AG04449 (cell line): ENCODE measurements at regions not wholly inside any gene's neighbourhood (a gene's known extent, or its start where the extent isn't known, plus 50 kb on each side); places are given as distances from the start of the nearest gene placed in this dataset.

ENCODE experiments used
- CTCF ChIA-PET: fragments of 350-600 bp; formaldehyde crosslinking; extraction: SDS; loops from one replicate; lab custom pipeline; 2021; ENCODE audit warnings: antibody characterized with exemption; lab: Yijun Ruan, JAX
- POLR2A ChIA-PET: fragments of 400-600, 350-600 bp; formaldehyde crosslinking; extraction: SDS; loops from one replicate; lab custom pipeline; 2020; ENCODE audit warnings: antibody characterized with exemption, inconsistent platforms; lab: Yijun Ruan, JAX
- DNase-seq: peaks from one replicate; pipeline ENCODE4 v3.0.0-alpha.2; 2010; ENCODE audit warnings: low read depth, low spot score
- H3K4me3 ChIP-seq: 2 replicates; pipeline ENCODE4 v1.5.1; 2011; ENCODE audit warnings: low read depth, mild to moderate bottlenecking, control low read depth, low read length
- TF ChIP-seq, protein P1 (sequence below): IDR thresholded peaks from one replicate; pipeline ENCODE4 v1.5.1; 2011; ENCODE audit warnings: mild to moderate bottlenecking, moderate library complexity, low read length, control low read depth, inconsistent platforms; ENCODE audit not compliant: insufficient read depth; ENCODE audit errors: missing control alignments

DNA sequence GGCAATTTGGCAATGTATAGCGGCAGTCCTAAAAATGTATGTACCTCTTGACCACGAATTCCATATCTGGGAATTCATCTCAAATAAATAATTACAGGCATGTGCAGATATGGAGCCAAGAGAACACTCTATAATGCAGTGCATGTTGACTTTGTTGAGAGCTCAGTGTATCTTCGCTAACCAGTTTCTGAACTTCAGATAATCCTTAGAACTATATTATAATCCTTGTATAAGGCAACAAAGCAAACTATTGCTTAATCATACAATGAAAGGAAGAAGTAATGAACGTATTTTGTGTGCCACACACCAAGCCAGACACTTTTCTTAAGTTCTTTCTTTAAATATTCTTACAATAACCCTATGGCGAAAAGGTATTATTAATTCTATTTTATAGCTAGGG is 168.5 kb downstream of the SMIM20 start:
- H3K4me3 ChIP-seq: no peak overlapping the region
- CTCF ChIA-PET: interaction anchor here (0.7 to 4.9 kb wide), 57 partner anchors 8 to 378 kb away, joined by 3 to 35 read pairs (median 4); no protein-coding TSS in a partner anchor
- no peak for DNase-seq
- TF ChIP-seq, protein P1, sequence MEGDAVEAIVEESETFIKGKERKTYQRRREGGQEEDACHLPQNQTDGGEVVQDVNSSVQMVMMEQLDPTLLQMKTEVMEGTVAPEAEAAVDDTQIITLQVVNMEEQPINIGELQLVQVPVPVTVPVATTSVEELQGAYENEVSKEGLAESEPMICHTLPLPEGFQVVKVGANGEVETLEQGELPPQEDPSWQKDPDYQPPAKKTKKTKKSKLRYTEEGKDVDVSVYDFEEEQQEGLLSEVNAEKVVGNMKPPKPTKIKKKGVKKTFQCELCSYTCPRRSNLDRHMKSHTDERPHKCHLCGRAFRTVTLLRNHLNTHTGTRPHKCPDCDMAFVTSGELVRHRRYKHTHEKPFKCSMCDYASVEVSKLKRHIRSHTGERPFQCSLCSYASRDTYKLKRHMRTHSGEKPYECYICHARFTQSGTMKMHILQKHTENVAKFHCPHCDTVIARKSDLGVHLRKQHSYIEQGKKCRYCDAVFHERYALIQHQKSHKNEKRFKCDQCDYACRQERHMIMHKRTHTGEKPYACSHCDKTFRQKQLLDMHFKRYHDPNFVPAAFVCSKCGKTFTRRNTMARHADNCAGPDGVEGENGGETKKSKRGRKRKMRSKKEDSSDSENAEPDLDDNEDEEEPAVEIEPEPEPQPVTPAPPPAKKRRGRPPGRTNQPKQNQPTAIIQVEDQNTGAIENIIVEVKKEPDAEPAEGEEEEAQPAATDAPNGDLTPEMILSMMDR: no peak
- POLR2A ChIA-PET: no interaction called here

- no peak overlapping the region for H3K4me3 ChIP-seq
- POLR2A ChIA-PET: interaction anchor here (1.0 to 1.5 kb wide), 4 partner anchors 10 to 243 kb away, joined by 3 to 7 read pairs (median 4); no protein-coding TSS in a partner anchor
- CTCF ChIA-PET: interaction anchor here (0.8 to 4.9 kb wide), 17 partner anchors 8 to 246 kb away, joined by 3 to 35 read pairs (median 16); no protein-coding TSS in a partner anchor
- TF ChIP-seq, protein P1: no peak
- DNase-seq: peak; percentile 63
Observed at GRCh38 chr4:26083987-26084386, 170.0 kb downstream of the SMIM20 start.

DNA sequence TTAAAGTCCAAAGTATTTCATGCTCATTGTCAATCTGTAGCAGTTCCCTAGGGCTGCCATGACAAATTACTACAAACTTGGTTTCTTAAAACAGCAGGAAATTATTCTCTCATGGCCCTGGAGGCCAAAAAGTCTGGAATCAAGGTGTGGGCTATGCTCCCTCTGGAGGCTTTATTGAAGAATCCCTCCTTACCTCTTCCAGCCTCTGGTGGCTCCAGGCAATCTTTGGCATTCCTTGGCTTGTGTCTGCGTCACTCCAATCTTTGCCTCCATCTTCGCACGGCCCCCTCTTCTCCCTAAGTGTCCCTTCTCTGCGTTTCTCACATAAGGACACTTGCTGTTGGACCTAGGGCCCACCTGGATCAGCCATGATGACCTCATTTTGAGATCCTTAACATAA is 170.4 kb downstream of the SMIM20 start:
- ChIA-PET POLR2A (interaction anchor here (1.0 to 1.5 kb wide), 4 partner anchors 10 to 242 kb away, joined by 3 to 7 read pairs (median 4); no protein-coding TSS in a partner anchor), CTCF (interaction anchor here (0.8 to 4.9 kb wide), 14 partner anchors 7 to 245 kb away, joined by 3 to 35 read pairs (median 10); no protein-coding TSS in a partner anchor)
- H3K4me3 ChIP-seq: no peak overlapping the region
- no peak for DNase-seq
- TF ChIP-seq, protein P1: no peak

- ChIA-PET POLR2A (no interaction called here), CTCF (interaction anchor here (1.0 to 4.1 kb wide), 3 partner anchors 11 to 97 kb away, joined by 3 to 20 read pairs (median 3); no protein-coding TSS in a partner anchor)
- no peak overlapping the region for H3K4me3 ChIP-seq
- no peak for DNase-seq
- TF ChIP-seq, protein P1: no peak
Observed at GRCh38 chr4:26085551-26085950, 171.5 kb downstream of the SMIM20 start.

DNA sequence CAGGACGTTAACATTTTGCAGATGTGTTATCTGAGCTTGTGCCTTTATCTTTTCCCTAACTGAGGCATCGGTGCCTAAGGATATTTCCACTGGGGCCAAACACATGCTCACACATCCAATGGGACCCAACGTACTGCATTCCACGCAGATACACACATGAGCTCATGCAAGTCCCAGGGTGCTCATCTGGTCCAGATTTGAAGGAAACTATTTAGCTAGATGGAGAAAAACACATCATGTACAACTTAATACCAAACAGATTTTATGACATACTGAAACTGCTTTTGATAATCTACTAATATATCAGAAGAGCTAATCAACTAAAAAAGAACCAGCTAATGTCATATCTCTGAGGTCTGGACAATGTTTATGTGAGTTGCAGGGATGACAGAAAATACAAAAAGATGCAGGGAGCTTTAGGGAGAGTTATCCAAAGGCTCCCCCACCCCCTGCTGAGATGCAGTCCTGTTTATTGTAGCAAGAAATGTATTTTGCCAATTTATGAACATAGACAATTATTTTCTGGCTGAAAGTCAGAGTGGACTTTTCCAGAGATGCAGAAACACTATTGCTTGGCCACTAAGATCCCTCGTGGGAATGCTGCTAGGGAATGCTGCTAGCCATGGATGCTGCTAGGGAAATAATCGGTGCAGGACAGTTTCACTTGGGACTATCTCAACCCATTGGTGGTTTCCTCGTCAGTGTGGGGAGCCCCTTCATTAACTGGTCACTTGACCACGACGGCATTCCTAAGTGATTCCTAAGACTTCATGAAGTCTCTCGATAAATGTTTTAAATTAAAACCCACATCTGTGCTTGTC is 172.8 kb downstream of the SMIM20 start:
- H3K4me3 ChIP-seq: no peak overlapping the region
- no peak for DNase-seq
- CTCF ChIA-PET: interaction anchor here (0.7 to 1.2 kb wide), 3 partner anchors 130 to 256 kb away, joined by 3 read pairs; no protein-coding TSS in a partner anchor
- POLR2A ChIA-PET: no interaction called here
- TF ChIP-seq, protein P1: no peak
